HFF-Myc (cell line): ENCODE measurements at regions not wholly inside any gene's neighbourhood (a gene's known extent, or its start where the extent isn't known, plus 50 kb on each side); places are given as distances from the start of the nearest gene placed in this dataset.
"Not testable (repeated sequence)": the region's sequence is repeated elsewhere in the genome, so short reads cannot be mapped to it uniquely, and the experiment has no call there.

Source experiments
- DNase-seq: peaks from one replicate; pipeline ENCODE4 v3.0.0-alpha.2; 2011; ENCODE audit warnings: low read depth; ENCODE audit errors: extremely low read depth
- H3K4me3 ChIP-seq: replicated peaks from 2 replicates; pipeline ENCODE4 v1.5.1; 2011; ENCODE audit warnings: low read depth, mild to moderate bottlenecking, control low read depth, low read length

DNA sequence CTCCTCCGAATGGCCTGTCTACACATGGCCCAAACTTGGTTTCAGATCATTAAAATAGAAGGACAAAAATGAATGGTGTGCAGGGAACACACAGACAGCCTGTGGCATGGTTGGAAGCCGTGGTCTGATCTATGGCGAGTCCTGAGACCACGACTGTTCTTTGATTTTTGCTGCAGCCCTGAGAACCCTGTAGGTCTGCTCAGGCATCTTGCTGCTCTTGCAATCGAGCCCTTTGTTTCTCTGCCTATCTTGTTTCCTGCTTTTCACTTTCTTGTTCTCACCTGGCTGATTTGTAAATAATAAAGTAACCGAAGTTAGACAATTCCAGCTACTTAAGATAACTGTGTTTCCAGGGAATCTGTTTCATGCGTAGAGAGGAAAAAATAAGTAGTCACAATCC, 54.1 kb upstream of the NBPF9 start:
- DNase-seq: not testable (repeated sequence)

DNA sequence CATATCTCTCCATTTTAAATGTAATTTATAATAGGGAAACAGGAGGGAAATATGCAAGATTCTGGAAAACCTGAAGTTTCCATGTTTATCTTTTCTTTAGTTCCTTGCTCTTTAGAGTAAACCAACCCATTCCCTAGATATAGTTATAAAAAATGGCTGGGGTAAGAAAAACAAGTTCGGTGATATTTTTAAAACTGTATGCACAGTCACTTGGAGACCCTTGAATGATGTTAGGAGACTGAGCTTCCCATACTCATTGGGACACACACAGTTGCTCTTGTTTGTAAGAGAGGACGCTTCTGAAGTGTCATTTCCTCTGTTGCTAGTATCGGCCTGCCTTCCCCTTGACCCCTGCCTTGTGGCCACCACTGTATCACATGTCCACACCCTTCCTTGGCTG, 55.0 kb upstream of the NBPF9 start:
- not testable (repeated sequence) for DNase-seq, H3K4me3 ChIP-seq

More for the DNA sequence above, 54.1 kb upstream of the NBPF9 start:
- not testable (repeated sequence) for H3K4me3 ChIP-seq

DNA sequence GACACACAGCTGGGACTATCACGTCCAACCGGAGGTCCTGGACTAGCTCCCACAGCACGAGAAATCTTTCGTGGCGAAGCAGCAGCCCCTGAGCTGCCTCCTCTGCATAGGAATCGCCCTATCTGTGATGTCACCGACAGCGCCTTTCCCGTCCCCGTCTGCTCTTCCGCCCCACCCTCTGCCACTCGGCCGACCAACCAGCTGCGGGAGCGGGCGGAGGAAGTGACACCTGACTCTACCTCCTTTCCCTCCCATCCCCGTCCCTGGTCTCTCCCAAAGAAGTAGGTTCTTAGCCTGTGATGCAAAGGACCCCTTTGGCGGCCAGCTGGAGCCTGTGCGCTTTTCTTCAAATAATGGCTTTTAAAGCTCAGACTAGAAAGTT, 59.7 kb upstream of the NBPF9 start:
- not testable (repeated sequence) for DNase-seq, H3K4me3 ChIP-seq

DNA sequence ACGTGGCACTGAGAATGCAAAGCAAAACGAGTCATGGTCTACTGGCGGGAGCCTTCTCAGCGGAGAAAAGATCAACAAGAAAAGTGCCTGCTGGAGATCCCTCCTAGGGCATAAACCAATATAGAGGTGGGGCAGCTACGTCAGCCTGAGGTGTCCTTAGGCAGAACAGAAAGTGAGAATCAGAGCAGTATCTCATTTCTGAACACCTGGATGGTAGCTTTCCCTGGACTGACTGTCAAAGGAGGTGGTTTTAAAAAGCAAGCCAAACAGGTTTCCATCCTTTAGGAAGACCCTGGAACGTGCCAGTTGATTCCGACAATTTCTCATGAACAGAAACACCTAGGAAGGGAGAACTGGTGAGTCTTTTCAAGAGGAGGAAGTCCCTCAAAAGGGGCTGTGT, 71.4 kb upstream of the NBPF9 start:
- not testable (repeated sequence) for DNase-seq, H3K4me3 ChIP-seq

DNA sequence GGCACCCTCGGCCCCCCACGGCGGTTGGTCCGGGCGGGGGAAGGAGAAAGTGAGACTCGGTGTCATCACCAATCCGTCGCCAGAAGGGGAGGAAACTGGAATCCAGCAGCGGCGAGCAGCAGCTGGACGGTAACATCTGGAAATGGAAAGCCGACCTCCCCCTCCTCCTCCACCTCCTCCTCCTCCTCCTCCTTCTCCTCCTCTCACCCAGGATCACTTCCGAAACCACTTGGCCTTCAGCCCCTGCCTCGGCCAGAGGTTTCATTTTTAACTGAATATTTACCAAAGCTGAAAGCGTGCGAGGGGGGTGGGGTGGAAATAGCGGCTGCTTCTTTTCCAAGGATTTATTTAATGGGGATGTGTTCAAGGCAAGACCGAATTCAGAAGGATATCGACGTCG, 72.5 kb upstream of the NBPF9 start:
- not testable (repeated sequence) for H3K4me3 ChIP-seq, DNase-seq

DNA sequence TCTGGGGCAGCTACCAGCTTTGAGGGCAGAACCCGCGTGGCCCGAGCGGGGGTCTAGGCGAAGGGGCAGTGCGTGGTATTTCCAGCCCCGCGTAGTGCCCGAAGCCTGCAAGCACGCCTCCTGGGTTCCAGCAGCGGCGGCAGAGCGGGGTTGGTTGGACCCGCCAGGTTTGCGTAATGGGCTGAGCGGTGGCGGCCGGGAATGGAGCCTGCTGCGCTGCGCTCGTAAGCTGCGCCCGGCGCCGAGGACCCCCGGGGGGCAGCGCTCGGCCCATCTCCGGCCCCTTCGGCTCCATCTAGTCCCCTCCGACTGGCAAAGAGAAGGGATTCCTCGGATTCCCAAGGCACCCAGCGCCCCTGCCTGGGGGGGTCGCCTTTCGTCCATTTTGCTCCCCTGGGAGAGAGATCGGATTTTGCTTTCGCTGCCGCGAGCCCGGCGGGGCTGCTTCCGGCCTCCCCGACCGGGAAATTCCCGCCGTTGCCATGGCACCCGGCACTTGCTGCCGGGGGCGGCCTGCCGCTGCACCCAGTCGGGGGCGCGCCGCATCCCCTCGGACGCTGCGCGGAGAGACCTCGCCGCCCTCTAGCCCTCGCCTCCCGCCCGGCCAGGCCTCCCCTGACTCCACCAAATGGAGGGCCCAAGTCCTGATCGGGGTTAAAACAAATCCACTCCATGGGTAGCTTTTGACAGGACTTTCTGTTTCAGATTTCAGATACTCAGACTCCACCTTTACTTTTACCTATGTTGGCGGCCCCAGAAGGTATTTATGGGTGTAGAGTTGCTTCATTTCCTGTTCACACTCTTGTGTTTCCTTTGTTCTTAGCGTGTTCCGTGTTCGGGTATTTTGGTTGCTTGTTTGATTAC, 73.3 kb upstream of the NBPF9 start:
- H3K4me3 ChIP-seq: peak overlapping the region; percentile 48
- DNase-seq: not testable (repeated sequence)

DNA sequence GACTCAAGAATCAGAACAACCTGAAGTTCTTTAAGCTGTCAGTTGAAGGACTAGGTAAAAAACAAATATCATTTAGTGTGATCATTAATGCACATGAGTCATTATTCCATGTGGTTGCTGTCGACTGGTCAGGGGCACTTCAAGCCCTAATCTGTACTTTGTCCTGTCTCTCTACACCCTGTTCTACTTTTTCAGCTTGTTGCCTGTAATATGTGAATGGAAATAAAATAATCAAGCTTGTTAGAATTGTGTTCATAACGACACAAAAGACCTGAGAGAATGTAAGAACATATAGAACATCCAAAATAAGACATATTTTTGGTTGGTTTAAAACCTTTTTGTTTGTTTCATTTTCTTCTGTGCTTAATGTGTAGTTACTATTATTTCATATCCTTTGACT, 87.4 kb upstream of the NBPF9 start:
- not testable (repeated sequence) for DNase-seq, H3K4me3 ChIP-seq

DNA sequence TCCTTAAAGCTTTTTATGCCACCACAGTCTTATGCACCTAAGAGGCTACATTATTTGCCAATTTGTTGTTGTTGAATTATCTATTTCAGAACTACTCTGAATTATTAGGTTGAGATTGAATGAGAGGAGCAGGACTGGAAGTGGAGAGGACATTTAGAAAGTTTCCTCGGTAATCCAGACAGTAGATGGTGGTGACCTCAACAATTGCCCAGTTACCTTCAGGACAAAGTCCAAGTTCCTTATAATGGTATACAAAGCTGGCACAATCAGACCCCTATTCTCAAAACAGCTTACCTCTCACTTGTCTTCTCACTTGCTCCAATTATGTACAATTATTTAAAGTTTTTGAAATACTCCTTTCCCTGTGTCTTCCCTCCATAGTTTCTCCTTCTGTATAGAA, 93.3 kb upstream of the NBPF9 start:
- not testable (repeated sequence) for DNase-seq, H3K4me3 ChIP-seq

DNA sequence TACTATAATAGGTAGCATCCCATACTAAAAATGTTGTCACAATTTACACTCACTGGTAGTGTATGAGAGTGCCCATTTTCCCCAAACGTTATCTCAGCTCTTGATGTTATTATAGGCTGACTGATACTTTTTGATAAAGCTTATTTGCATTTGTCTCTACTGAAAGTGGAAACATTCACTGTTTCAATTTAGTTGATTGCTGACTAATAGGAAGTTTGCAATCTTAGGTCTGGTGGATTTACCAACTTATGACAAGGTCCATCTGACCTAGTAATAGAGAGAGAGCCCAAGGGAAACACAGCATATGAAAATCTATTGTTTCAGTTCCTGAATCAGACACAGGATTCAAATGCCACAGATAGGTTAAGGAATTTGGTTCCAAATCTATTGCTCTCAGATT, 97.2 kb upstream of the NBPF9 start:
- not testable (repeated sequence) for DNase-seq, H3K4me3 ChIP-seq

DNA sequence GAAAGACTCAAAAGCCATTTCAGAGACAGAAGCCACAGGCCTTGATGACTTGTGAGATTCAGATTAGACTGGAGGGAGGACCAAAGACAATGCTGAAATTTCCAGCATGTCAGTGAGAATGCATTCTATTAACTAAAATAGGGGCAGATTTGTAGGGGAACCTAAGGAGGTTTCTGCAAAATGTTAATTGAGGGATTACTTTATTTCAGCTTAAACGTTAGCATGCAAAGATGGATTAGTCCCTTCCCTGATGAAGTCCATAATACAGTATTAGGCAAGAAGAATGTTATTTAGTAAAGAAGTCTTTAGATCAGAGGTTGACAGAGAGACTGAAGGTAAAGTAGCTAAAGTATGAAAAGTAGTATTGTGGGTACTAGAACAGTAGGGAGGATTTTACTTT, 98.9 kb upstream of the NBPF9 start:
- not testable (repeated sequence) for H3K4me3 ChIP-seq, DNase-seq

DNA sequence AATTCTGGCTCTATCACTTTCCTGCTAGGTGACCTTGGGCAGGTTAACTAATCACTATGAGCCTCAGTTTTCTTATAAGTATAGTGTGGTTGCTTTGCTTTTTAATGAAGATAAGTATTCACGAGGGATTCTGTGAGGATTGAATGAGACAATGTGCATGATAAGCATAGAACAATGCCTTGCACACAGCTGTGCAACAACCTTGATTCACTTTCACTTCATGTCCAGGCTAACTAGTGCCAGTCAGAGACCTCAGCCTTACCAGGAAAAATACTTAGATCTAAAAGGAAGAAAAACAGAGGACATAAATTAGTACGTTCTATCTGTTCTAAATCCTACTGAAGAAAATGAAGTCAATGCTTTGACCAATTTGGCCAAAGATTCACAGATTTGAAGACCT, 101.0 kb upstream of the NBPF9 start:
- not testable (repeated sequence) for DNase-seq, H3K4me3 ChIP-seq

DNA sequence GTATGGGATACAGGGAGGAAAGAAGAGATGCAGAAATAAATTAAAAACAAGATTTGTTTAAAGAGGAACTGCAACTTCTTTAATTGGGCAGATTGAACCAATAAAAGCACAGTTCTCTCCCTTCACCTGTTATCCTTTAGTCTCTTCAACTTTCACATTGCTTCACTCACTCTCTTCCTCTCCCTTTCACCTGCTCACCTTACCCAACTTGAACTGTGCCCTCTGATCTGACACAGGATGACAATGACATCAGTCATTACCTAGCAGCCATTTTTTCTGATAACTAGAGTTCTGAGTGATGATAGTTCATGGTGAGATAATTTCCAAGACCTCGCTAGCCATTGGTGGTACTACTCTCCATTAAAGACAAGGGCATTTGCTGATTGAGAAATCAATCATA, 105.5 kb upstream of the NBPF9 start:
- not testable (repeated sequence) for H3K4me3 ChIP-seq, DNase-seq

DNA sequence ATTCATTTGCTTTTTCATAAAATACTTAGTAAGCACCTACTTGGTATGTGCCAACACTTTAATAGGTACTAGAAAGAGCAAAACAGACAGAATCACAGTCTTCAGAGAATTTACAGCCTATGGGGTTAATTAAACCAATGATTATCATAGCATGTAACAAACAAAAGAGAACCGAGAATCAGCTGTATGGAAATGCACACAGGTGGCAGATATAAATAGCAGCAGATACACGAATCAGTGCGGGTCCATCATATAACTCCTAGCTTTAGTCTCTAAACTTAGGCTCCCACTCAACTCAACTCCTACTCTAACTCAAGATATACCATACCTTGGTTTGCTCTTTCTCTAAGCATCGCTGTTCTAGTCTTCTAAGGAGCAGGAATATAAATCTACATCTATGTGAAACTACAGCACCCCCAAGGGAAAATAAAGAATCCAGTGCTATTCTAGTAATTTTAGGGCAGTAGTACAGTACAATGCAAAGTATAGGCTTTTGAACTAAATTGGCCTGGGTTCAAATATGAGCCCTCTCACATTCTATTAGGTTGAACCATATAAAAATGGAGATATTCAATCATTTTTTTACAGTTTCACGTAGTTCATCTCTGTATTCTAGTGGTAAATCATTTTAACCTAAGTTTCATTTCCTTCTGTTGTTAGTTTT, 108.5 kb upstream of the NBPF9 start:
- not testable (repeated sequence) for DNase-seq, H3K4me3 ChIP-seq

DNA sequence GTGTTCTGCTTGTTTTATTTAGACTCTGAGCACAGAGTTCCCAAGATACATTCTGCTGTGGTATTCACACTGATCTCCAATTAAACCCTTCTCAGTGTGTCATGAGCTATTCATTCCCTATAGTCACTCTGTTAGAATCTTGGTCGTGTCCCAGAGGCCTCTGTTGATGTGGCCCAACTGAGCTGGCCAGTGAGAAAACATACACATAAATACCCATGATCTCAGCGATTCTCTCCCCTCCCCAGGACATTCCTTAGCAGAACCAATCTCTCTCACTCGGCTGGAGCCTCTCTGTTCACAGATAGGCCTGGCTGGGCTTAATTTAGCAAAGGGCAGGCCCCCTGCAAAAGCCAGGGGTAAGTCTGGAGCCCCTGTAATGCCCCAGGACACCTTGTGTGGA, 109.6 kb upstream of the NBPF9 start:
- not testable (repeated sequence) for DNase-seq, H3K4me3 ChIP-seq

DNA sequence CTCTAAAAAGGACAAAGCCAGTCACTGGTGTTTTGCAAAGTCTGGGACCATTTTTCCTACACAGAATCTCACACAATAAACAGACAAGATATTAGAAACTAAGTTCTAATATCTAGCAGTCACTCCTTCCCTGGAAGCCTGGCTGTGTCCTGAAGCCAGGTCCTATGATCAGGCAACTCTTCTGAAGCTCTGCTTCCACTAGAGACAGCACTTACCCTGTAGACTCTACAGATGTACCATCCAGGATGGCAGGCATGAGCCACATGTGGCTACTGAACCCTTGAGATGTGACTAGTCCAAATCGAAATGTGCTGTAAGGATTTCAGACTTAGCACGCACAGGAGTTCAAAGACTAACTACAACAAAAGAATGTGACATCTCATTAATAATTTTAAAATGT, 110.3 kb upstream of the NBPF9 start:
- not testable (repeated sequence) for H3K4me3 ChIP-seq, DNase-seq

DNA sequence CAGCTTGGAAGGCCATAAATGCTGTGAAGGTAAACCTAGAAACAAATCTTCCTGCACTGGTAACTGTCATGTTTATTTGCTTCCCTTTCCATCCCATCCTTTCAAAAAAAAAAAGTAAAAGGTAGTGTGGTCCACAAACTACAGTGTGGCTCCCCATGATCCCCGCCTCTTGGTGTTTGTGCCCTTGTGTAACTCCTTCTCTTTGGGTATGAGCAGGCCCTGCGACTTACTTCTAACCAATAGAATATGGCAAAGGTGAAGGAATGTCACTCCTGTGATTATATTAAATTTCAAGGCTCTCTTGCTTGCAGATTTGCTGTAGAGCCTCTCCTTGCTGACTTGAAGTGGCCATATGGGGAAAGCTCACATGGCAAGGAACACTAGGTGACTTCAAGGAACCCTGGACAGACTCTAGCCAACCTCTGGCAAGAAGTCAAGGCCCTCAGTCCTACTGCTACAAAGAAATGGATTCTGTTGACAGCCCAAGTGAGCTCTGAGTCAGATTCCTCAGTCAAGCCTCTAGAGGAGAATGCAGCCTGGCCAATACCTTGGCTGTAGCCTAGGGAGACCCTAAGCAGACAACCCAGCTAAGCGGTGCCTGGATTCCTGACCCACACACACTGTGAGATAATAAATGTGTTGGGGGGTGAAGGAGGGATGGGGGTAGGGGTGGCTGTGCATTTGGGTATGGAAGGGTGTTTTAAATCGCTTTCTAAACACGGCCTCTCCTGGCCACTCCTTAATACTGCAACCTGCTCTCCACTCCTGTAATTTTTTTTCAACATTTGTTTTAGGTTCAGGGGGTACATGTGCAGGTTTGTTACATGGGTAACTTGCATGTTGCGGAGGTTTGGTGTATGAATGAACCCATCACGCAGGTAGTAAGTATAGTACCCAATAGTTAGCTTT, 115.0 kb upstream of the NBPF9 start:
- not testable (repeated sequence) for DNase-seq, H3K4me3 ChIP-seq

DNA sequence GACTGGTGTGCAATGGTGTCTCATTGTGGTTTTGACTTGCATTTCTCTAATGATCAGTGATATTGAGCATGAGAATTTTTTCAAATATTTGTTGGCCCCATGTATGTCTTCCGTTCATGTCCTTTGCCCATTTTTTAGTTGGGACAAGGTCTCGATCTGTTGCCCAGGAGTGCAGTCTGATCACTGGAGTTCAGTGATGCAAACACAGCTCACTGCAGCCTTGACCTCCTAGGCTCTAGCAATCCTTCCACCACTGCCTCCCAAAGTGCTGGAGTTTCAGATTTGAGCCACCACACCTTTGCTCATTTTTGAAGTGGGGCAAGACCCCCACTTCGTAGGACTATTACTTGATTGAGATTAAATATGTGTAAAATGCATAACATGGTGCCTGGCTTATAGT, 116.2 kb upstream of the NBPF9 start:
- DNase-seq, H3K4me3 ChIP-seq: not testable (repeated sequence)

DNA sequence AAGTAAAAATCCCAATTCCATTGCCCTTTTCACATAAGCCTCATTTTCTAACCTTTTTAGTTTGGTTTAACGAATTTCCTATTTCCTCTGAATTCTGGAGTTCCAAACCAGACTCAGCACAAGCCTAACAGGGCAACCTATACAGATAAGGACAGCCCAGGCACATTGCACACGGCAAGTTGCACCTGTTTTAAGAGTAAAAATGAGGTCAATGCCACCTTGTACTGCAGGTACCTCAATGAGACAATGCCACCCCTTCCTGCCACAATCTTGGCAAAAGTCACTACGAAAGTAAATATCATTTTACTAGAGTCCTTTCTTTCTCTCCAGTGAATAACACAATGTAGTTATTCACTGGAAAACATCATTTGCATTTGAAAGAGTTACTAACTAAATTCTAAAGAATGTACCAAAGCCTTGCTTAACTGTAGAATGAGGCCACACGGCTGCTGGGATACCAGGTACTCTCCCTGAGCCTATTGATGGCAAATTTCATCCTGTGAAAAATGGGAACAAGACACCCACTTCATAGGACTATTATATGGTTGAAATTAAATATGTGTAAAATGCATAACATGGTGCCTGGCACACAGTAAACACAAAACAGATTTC, 117.2 kb upstream of the NBPF9 start:
- not testable (repeated sequence) for DNase-seq, H3K4me3 ChIP-seq
